ENCODE measurements at regions not wholly inside any gene's neighbourhood (a gene's known extent, or its start where the extent isn't known, plus 50 kb on each side); places are given as distances from the start of the nearest gene placed in this dataset.

DNA sequence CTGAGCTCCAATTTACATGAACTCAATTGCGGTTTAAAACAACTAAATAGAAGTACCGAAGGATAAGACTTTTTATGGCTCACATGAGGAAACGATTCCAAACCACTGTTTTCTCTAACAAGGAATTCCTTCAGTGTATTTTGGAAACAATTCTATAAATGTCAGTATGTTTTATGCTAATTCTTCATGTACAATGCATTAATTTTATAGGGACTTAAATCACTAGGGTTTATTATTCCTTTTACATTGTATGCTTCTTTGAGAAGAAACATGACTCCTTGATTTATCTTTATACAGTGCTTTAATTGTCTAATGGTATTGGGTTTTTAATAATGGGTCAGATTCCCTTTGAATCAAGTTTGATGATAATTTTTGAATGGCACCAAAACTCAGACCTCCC, 566.8 kb downstream of the EPHA4 start:
- DNase-seq = no peak

DNA sequence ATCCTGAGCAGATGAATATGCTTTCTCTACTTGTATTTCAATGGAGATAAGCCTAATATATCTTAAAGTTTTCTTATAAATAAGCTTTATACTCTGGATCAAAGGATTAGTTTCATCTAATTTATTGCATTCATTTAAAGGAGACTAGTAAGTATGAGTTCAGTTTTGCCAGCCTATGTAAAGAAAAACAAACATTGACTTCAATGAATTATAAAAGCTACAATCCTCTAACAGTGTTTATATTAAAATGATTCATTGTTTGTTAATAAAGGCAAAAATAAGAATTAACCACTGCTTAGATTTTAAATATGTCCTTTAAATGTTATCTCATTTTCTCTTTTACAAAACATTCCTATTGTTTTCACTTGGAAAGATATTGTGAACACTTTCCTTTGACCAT, 566.0 kb downstream of the EPHA4 start:
- DNase-seq = no peak

DNA sequence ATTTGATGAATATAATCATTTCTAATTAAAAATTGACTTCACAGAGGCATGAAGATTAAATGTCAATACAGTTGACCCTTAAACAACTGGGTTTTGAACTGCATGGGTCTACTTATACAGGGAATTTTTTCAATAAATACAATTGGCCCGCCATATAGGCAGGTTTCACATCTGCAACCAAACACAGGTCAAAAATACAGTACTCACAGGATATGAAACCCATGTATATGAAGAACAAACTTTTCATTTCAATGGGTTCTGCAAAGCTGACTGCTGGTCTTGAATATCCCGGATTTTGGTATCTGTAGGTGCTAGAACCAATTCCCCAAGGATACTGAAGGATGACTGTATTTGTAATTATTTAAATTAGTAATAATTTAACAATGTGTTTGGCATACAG, 555.6 kb downstream of the EPHA4 start:
- DNase-seq = no peak

DNA sequence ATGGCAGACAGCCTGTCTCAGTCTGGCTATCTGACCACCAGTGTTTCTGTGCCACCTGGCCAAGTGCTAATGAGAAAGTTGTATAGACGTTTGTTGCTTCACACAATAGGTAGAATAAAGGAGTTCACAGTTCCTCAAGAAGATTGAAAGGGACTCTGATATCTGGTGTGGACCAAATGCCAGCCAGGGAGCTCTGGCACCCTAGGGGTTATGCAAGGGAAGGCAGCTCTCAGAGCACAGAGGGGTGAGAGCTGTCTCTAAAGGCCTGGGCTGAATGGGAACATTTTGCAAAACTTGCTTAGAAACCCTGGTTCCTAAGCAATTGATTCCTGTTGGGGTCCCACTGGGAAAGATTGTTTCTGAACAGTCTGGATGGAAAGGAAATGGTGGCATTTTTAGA, 553.8 kb downstream of the EPHA4 start:
- no peak for DNase-seq

DNA sequence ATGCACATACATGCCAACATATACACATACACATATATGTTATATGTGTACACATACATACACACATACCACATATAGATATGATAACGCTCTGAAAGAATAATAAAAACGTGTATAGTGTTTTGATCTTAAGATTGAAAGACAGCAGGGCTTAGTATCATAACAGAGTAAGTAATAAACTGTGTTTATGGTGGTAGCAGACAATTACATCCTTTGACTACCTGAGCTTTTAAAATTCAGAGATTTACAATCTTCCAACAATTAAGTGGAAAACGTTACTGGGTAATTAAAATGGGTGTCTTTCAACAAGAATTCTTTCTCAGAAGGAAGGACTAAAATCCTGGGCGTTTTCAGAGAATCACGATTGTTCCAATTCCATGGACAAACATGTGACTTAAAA, 552.4 kb downstream of the EPHA4 start:
- no peak for DNase-seq

DNA sequence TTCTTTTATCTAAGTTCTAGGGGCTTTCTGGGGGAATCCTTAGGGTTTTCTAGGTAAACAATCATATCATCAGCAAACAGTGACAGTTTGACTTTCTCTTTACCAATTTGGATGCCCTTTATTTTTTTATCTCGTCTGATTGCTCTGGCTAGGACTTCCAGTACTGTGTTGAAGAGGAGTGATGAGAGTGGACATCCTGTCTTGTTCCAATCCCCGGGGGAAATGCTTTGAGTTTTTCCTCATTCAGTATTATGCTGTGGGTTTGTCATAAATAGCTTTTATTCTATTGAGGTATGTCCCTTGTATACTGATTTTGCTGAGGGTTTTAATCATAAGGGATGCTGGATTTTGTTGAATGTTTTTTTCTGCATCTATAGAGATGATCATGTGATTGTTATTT, 549.5 kb downstream of the EPHA4 start:
- DNase-seq = no peak

DNA sequence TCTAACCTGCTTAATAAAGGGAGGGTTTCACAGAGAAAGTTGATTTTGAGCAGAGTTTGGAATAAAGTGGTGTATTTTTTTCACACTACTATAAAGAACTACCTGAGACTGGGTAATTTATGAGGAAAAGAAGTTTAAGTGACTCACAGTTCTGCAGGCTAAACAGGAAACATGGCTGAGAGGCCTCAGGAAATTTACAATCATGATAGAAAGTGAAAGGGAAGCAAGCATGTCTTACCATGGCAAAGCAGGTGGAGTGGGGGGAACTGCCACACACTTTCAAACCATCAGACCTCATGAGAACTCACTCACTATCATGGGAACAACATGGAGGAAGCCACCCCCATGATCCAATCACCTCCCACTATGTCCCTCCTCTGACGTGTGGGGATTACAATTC, 546.7 kb downstream of the EPHA4 start:
- DNase-seq = no peak

DNA sequence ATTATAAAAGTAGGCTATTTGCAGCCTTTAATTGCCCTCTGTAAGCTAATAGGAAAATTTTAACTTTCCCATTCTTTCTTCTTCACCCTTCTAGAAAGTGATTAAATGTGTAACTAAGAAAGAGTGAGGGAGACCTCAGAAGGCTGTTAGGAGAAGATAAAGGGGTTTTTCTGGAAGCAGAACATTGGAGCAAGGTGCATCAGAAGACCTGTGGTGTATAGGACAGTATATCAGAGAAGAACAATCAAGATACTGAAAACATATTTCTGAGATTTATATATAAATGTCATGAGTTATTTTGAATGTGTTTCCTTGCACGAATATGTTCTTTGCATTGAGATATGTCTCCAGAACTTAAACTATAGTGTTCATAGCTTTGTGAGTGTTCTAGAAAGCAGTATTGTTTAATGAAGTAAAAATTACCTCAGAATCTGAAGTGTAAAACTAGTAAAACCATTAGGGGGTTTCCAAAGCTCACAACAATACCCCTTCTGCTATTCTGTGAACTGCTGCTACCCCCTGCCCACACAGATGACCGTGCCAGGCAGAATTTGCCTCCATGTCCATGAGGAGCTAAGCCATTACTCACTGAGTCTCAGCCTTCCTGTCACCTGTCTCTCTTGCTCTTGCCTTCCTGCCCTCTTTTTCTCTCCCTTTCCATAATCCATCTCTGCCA, 537.9 kb downstream of the EPHA4 start:
- no peak for DNase-seq

DNA sequence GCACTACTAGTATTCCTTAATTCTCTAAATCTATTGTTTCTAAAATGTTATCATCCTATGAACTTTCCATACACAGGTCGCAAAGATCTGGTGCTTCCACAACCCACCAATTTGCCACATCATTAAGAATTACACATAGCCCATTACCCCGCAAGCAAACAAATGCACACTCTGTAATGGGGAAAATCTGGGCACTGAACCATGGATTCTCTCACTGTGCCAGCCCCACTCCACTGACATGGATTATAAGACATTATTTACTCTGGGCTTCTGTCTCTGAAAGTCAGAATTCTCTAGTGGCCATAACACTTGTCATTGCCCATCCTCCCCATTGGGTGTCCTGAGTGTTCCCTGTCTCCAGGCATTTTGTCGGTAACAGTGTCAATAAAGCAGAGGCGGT, 537.1 kb downstream of the EPHA4 start:
- DNase-seq = no peak

DNA sequence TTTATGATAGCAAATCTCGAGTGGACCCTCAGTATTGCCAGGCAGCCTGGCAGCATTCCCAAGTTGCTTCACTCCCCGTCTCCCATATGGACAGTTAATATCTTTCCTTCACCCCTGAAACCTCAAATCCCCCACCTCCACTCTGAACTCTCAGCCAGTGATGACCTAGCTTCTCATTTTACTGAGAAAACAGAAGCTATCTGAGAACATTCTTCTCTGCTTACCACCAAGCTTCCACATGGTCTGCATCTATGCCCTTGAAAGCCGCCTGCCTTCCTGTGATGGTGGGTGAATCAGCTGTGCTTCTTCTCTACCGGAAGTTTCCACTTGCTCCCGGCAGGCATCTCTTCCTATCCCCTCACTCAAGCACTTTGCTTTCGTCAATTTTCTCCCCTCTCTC, 529.2 kb downstream of the EPHA4 start:
- DNase-seq = no peak

DNA sequence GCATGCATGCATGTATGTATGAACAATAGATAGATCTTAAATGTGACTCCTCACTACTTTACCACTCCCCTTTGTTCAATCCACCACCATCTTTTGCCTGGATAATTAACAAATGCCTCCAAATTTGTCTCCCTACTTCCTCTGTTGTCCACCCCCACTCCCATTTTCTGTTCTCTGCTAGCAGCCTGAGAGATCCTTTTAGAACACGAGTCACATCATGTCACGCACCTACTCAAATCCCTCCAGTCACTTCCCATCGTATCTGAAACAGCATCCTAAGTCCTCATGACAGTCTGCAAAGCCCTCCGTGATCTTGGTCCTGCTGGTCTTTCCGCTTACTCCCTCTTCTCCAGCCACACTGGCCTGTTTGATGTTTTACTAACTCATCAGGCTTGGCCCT, 527.3 kb downstream of the EPHA4 start:
- DNase-seq = no peak

DNA sequence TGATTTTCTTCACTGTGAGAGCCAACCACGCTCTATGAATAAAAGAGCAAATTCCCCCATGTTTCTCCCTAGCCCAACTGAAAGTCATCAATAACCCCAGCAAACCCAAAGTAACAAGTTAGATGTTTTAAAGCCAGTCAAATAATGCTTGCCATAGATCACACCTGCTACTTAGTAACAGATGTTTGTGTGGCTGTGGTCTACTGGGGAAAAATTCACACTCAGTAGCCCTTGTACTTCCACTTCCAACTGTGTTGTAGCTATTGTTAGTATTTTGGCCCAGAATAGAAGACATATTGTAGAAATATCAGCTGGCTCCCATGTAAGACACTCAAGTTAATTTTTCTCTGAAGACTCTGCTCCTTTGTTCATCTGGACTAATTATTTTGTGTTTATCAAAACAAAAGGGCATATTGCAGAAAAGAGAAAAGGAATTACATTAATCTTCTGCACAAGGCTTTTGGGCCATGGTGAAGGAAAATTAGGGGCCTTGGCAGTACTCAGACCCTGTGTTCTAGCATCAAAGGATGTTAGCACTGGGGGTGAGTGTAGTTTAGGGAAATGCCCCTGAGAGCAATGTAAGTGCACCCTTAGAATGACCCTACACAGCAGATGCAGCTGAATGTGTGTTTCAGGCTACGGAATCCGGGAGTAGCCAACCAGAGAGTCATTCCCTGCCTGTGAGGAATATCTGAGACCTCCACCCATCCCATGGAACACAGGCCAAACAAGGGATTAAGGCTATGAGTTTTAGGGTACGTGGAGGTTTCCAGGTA, 521.9 kb downstream of the EPHA4 start:
- DNase-seq = no peak

DNA sequence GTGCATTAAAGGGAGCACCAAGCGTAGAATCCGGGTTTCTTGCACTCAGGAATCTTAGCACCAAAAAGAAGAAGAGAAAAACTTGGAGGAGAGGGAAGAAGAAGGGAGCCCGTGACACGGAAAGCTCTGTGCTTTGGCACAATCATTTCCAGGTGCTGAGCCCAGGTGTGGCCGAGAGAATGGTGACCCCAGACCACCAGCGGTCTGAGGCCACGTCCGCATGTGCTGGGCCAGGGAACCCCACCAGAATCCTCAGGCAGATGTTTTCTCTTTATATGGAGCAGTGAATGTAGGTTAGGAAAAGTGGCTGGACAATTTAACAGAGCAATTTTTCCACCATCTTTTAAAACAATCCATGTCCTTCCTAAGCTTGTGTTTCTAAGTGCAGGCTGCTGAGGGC, 520.9 kb downstream of the EPHA4 start:
- DNase-seq = no peak

DNA sequence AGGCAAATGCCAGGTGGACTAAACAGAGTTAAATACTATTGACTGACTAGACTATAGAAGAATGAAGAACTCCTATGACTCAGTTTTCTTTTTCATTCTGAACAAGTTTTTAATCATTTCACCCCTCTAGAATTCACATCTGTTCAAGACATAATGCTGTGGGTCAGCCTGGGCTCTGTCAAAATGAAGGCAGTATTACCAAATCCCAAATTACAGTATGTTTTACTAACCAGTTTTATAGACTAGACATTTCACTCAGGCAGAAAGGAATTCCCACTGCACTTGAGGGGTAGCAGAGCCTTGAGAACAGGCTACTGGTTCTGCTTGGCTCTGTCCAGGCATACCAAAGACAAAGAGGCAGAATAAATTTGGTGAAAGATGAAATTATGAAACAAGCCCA, 511.7 kb downstream of the EPHA4 start:
- no peak for DNase-seq

DNA sequence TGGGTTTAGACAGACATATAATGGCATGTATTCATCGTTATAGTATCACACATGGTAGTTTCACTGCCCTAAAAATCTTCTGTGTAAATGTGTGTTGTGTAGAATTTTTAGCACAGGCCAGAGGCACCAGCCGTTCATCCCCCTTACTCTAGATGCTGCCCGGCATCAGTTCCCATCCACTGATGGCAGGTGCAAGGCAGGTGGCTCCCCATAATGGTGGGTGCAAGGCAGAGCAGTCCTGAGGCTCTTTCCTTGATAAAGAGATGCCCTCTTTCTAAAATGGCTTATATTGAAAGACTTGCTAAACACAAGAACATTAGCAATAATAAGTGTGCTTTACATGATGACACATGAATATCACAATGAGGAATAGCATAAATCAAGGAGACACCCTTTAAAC, 508.5 kb downstream of the EPHA4 start:
- DNase-seq = no peak

DNA sequence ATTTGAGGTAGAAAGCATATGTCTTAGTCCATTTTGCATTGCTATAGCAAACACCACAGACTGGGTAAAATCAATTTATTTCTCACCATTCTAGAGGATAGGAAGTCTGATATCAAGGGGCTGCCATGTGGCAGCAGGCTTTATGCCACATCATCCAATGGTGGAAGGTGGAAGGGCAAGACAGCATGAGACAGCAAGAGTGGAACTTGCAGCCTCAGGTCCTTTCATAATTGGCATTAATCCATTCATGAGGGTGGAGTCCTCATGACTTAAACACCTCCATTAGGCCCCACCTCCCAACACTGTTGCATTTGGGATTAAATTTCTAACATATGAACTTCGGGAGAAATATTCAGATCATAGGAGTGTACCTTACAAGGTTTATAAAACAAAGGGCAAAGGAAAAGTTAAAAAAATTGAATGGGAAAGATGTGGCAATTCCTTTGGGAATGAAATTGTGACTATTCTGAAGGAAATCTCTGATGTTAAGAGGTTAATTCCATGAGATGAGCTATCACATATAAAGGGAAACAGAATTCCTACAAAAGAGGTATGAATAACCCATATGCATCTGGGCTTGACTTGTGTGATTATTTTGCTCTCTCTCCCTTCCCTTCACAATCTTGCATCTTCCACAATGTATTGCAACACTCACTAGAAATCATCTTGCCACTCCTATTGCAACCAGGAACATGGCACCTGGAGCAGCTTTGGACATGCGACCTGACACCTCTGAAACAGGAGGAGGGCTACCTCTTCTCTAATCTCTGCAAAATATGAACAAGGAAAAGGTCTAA, 507.8 kb downstream of the EPHA4 start:
- no peak for DNase-seq

DNA sequence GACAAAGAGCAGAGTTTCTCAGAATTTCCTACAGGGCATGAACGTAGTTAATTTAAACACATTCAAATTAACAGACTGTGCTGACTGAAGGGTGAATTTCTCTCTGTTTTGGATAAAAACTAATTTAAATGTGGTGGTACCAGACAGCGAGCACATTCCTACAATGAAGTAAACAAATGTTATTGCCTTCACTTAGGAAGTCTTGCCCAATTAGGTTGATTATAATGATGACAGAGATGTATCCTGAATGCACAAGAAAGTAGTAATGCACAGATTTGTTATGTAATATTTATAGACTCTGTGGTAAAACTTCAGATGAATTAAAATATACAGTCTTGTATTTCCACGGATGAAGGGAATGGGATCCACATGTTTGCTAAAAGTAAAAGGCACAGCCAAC, 507.2 kb downstream of the EPHA4 start:
- no peak for DNase-seq

DNA sequence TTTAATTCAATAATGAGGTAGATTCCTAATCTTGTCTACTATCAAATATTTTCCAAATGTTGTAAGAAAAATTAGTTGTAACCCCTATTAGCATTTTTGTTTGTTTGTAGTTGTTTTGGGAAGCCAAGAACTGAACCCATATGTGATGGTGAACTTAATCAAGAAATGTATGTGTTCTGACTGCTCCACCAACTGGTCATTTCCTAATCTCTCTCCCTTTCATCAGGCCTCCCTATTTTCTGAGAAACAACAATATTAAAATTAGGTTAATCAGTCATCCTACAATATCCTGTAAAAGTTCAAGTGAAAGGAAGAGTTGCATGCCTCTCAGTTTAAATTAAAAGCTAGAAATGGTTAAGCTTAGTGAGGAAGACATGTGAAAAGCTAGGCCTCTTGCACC, 504.0 kb downstream of the EPHA4 start:
- DNase-seq = no peak

DNA sequence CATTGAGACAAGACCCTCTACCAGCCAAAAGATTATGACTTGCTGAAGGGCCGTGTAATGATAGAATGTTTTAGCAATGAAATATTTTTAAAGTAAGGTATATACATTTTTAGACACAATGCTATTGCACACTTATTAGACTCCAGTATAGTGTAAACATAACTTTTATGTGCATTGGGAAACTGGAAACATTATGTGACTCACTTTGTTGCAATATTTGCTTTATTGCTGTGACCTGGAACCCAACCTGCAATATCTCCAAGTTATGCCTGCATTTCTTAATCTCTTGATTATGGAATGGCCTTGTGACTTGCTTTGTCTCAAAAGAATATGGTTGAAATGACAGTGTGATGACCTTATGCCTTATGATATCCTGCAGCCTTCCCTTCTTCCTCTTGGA, 502.0 kb downstream of the EPHA4 start:
- DNase-seq = no peak

DNA sequence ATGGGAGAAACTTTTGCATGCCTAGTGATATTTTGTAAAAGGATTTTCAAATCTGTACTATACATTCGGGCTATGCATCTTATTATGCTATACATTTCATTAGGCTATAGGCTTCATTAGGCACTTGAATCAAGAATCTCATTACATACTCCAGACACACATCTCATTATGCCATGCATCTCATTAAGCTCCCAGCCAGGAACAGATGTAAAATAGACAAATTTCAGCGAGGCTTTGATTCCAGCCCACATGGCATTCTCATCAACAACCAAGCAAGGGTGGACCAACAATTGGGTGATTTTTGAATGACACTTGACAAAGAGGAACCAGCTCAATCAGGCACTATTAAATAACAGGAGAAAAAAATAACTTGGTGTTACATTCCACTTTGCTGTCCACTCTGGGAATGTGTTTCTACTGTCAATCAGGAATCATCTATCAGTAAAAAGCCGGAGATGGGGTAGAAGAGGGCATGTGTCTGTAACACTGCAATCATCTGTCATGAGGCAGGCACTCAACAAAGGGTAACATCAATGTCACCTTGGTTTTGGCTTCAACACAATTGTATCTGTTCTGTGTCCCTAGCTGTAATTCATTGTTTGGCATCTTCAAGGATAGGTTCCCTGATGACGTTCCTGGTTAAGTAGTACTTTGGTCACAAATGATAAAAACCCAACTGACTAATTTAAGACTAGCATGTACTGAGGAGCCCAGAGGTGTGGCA, 498.6 kb downstream of the EPHA4 start:
- no peak for DNase-seq

DNA sequence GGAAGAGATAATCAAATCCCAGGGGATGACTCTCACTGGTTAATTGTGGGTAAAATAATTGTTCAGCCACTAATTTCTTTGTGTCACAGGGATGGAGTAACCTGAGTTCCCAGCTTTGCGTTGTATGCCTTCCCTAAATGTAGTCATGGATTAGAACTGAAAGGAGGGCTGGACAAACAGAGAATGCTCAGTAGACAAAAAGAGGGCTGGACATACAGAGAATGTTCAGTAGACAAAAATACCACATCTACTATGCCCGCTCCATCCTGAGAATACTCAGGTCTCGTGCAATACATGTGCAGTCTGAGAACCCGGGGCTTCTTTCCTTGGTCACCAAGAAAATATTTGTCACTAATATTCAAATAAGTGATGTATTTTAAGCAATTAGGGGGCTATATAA, 497.9 kb downstream of the EPHA4 start:
- no peak for DNase-seq

DNA sequence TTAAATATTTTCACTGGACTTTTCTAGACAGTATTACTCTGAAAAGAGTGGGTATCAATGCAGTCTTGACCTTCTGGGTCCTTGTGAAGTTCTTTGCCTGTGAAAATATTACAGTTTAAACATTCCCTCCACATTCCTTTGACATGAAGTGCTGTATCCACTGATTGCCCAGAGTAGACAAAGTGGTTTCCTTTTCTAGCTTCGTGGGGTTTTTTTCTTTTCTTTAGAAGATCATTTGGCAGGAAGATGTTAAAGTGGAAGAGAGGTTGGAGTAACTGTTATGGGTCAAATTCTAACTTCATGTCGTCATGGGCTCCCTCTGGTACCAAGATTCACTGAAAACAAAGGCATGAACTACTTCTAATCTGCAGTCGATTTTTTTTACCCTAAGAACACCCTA, 496.9 kb downstream of the EPHA4 start:
- no peak for DNase-seq

DNA sequence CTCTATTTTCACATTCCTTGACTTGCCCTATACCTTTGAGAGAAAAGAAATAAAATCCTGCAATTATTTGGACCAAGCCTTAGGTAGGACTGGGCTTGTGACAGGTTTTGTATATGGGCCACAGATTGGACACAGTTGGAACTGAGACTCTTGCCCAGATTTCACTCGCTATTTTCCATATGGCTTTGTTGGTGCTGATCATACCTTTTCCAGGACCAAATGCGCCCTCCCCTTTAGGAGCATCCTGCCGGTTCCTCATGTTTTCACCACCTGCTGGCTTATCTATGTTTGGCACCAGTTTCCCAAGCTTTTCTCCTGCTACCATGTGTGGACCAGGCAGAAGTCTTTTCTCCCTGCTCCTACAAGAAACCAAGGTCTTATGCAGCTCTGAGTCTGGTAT, 494.9 kb downstream of the EPHA4 start:
- DNase-seq = no peak

All from suppressor macrophage (primary cell).